ENCODE measurements at regions not wholly inside any gene's neighbourhood (a gene's known extent, or its start where the extent isn't known, plus 50 kb on each side); places are given as distances from the start of the nearest gene placed in this dataset.

GRCh38 chr7:17631061-17631460, 309.2 kb downstream of the SNX13 start:
- DNase-seq (ENCODE audit: low read depth), result no peak
- no peak overlapping the region for H3K4me3 ChIP-seq (ENCODE audit: low read depth, low read length)
- no peak for TF ChIP-seq CTCF (IDR thresholded peaks at IDR 0.05; ENCODE audit: low read depth, low read length)
- TF ChIP-seq, protein P1, sequence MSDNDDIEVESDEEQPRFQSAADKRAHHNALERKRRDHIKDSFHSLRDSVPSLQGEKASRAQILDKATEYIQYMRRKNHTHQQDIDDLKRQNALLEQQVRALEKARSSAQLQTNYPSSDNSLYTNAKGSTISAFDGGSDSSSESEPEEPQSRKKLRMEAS (IDR thresholded peaks at IDR 0.05; ENCODE audit: low read depth, low read length), result no peak
- TF ChIP-seq MYC (IDR thresholded peaks at IDR 0.05; ENCODE audit: low read depth, low read length), result no peak
- no peak for TF ChIP-seq POLR2A (IDR thresholded peaks at IDR 0.05; ENCODE audit: extremely low read depth, insufficient read length)

DNA sequence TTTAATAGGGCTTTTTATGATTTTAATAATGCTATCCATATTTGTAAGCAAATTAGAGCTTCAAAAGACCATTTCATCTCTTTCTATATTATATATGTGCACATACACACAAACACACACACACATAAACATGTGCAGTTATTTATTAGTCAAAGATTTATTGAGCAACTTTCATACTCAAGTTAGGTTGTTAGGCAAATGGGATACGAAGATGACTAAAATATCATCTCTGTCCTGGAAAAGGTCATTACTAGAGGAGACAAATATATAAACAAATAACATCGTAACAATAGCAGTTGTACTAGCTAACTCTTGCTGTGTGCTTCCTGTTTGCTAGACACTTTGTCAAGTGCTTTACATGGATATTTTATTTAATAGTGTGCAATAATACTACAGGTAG, 307.9 kb downstream of the SNX13 start:
- TF ChIP-seq POLR2A (IDR thresholded peaks at IDR 0.05; ENCODE audit: extremely low read depth, insufficient read length), result no peak
- no peak for TF ChIP-seq MYC (IDR thresholded peaks at IDR 0.05; ENCODE audit: low read depth, low read length)
- TF ChIP-seq CTCF (IDR thresholded peaks at IDR 0.05; ENCODE audit: low read depth, low read length), result no peak
- TF ChIP-seq, protein P1 (IDR thresholded peaks at IDR 0.05; ENCODE audit: low read depth, low read length), result no peak
- H3K4me3 ChIP-seq (ENCODE audit: low read depth, low read length), result no peak overlapping the region
- no peak for DNase-seq (ENCODE audit: low read depth)

- DNase-seq (ENCODE audit: low read depth), result no peak
- TF ChIP-seq, protein P1 (IDR thresholded peaks at IDR 0.05; ENCODE audit: low read depth, low read length), result no peak
- TF ChIP-seq CTCF (IDR thresholded peaks at IDR 0.05; ENCODE audit: low read depth, low read length) (no peak), MYC (IDR thresholded peaks at IDR 0.05; ENCODE audit: low read depth, low read length) (no peak)
- H3K4me3 ChIP-seq (ENCODE audit: low read depth, low read length), result no peak overlapping the region
Observed at GRCh38 chr7:17633067-17633466, 307.2 kb downstream of the SNX13 start.

GRCh38 chr7:17638727-17639126, 301.6 kb downstream of the SNX13 start:
- H3K4me3 ChIP-seq (ENCODE audit: low read depth, low read length), result no peak overlapping the region
- DNase-seq (ENCODE audit: low read depth), result peak; percentile 72
- TF ChIP-seq, protein P1 (IDR thresholded peaks at IDR 0.05; ENCODE audit: low read depth, low read length), result 0 out of 2 replicates have a peak, but pooled peaks have one; percentile 28
- TF ChIP-seq MYC (IDR thresholded peaks at IDR 0.05; ENCODE audit: low read depth, low read length) (peak; percentile 66), CTCF (IDR thresholded peaks at IDR 0.05; ENCODE audit: low read depth, low read length) (no peak), POLR2A (IDR thresholded peaks at IDR 0.05; ENCODE audit: extremely low read depth, insufficient read length) (no peak)

- no peak overlapping the region for H3K4me3 ChIP-seq (ENCODE audit: low read depth, low read length)
- TF ChIP-seq CTCF (IDR thresholded peaks at IDR 0.05; ENCODE audit: low read depth, low read length) (peak; percentile 85), POLR2A (IDR thresholded peaks at IDR 0.05; ENCODE audit: extremely low read depth, insufficient read length) (no peak), MYC (IDR thresholded peaks at IDR 0.05; ENCODE audit: low read depth, low read length) (no peak)
- TF ChIP-seq, protein P1 (IDR thresholded peaks at IDR 0.05; ENCODE audit: low read depth, low read length), result no peak
- peak; percentile 63 for DNase-seq (ENCODE audit: low read depth)
Observed at GRCh38 chr7:17640730-17641377, 299.4 kb downstream of the SNX13 start.

Data from NB4 (cell line).